ENCODE measurements at regions not wholly inside any gene's neighbourhood (a gene's known extent, or its start where the extent isn't known, plus 50 kb on each side); places are given as distances from the start of the nearest gene placed in this dataset.

- WGBS (ENCODE audit: missing lambda C conversion rate), result 51% methylated on average over 7 of the region's 7 CpGs
- ChIA-PET POLR2A (no interaction called here), CTCF (interaction anchor here (1.4 kb wide), 1 partner anchor 8 kb away, joined by 3 read pairs; no protein-coding TSS in a partner anchor)
- FAIRE-seq (no peak), ATAC-seq (no peak), DNase-seq (ENCODE audit: low read depth in 1 of 2, low spot score in 1 of 2) (no peak)
- H3K4me1 ChIP-seq, result no peaks in the 10 kb centered on the region
- no peak overlapping the region for H3K27ac ChIP-seq
- no peak overlapping the region for H3K4me2 ChIP-seq
- TF ChIP-seq KDM1A (IDR thresholded peaks at IDR 0.05; ENCODE audit: low read depth) (no peak), TFCP2L1 (CRISPR knock-in tag; IDR thresholded peaks at IDR 0.05) (no peak), EP300 (IDR thresholded peaks at IDR 0.05) (no peak), RAD21 (conservative IDR thresholded peaks at IDR 0.05 in 1 of 2, IDR thresholded peaks at IDR 0.05 in 1 of 2) (no peak), JUN (IDR thresholded peaks at IDR 0.05) (no peak), RNF2 (IDR thresholded peaks at IDR 0.05; ENCODE audit: borderline replicate concordance, low read depth) (no peak), RARB (CRISPR knock-in tag; IDR thresholded peaks at IDR 0.05) (no peak), RFX5 (IDR thresholded peaks at IDR 0.05) (no peak), JUNB (IDR thresholded peaks at IDR 0.05) (no peak), FOSL2 (IDR thresholded peaks at IDR 0.05) (no peak), FOSL2 (CRISPR knock-in tag; IDR thresholded peaks at IDR 0.05) (no peak), KDM5A (IDR thresholded peaks at IDR 0.05) (no peak), BHLHE40 (IDR thresholded peaks at IDR 0.05; ENCODE audit: low read depth, low read length) (no peak), MYC (IDR thresholded peaks at IDR 0.05; ENCODE audit: borderline replicate concordance, low read length) (no peak), SMC3 (IDR thresholded peaks at IDR 0.05) (no peak), HEYL (CRISPR knock-in tag; IDR thresholded peaks at IDR 0.05) (no peak), EHF (CRISPR knock-in tag; IDR thresholded peaks at IDR 0.05) (no peak)
- TF ChIP-seq, protein P1, sequence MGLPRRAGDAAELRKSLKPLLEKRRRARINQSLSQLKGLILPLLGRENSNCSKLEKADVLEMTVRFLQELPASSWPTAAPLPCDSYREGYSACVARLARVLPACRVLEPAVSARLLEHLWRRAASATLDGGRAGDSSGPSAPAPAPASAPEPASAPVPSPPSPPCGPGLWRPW (IDR thresholded peaks at IDR 0.05), result no peak
- TF ChIP-seq, protein P2, sequence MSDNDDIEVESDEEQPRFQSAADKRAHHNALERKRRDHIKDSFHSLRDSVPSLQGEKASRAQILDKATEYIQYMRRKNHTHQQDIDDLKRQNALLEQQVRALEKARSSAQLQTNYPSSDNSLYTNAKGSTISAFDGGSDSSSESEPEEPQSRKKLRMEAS (IDR thresholded peaks at IDR 0.05), result no peak
- TF ChIP-seq, protein P3, sequence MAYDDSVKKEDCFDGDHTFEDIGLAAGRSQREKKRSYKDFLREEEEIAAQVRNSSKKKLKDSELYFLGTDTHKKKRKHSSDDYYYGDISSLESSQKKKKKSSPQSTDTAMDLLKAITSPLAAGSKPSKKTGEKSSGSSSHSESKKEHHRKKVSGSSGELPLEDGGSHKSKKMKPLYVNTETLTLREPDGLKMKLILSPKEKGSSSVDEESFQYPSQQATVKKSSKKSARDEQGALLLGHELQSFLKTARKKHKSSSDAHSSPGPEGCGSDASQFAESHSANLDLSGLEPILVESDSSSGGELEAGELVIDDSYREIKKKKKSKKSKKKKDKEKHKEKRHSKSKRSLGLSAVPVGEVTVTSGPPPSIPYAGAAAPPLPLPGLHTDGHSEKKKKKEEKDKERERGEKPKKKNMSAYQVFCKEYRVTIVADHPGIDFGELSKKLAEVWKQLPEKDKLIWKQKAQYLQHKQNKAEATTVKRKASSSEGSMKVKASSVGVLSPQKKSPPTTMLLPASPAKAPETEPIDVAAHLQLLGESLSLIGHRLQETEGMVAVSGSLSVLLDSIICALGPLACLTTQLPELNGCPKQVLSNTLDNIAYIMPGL (CRISPR knock-in tag; IDR thresholded peaks at IDR 0.05; ENCODE audit: borderline replicate concordance), result no peak
- H3K4me3 ChIP-seq, result no peak overlapping the region
- H3K9me3 ChIP-seq, result no peaks in the 10 kb centered on the region
Measured at GRCh38 chr18:55869556-55870501, 281.8 kb upstream of the TCF4 start.

DNA sequence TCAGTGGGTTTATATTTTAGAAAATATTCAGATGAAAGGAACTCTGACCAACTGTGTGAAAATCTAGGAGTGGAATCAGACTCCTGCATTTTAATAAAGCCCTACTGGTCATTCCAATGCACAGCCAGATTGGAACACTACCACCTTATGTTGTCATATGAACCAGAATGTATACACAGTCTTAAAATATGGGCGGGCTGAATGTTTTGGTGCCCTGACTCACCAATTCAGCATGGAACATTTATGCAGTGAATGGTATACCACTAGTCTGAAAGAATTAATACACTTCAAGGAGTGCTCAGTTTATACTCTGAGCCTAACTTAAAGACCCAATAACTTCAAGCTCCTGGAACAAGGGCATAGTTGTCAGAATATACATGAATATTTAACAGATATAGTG, 280.9 kb upstream of the TCF4 start:
- POLR2A ChIA-PET, result no interaction called here
- WGBS (ENCODE audit: missing lambda C conversion rate), result 20% methylated on average over 1 of the region's 1 CpG
- no peak overlapping the region for H3K4me3 ChIP-seq
- no peaks in the 10 kb centered on the region for H3K9me3 ChIP-seq
- ATAC-seq (no peak), DNase-seq (ENCODE audit: low read depth in 1 of 2, low spot score in 1 of 2) (no peak), FAIRE-seq (no peak)
- CTCF ChIA-PET, result no interaction called here
- H3K4me2 ChIP-seq, result no peak overlapping the region
- no peak overlapping the region for H3K27ac ChIP-seq
- no peaks in the 10 kb centered on the region for H3K4me1 ChIP-seq
- no peak for TF ChIP-seq NR3C1 (IDR thresholded peaks at IDR 0.05)
- TF ChIP-seq CEBPB (IDR thresholded peaks at IDR 0.05), result no peak
- no peak for TF ChIP-seq RCOR1 (IDR thresholded peaks at IDR 0.05; ENCODE audit: low read depth, low read length)
- no peak for TF ChIP-seq SREBF2 (IDR thresholded peaks at IDR 0.05)
- TF ChIP-seq, protein P2 (IDR thresholded peaks at IDR 0.05), result no peak
- TF ChIP-seq TFCP2L1 (CRISPR knock-in tag; IDR thresholded peaks at IDR 0.05), result no peak
- no peak for TF ChIP-seq FOSL2 (IDR thresholded peaks at IDR 0.05)
- TF ChIP-seq FOSL2 (CRISPR knock-in tag; IDR thresholded peaks at IDR 0.05), result no peak
- TF ChIP-seq HDAC2 (IDR thresholded peaks at IDR 0.05), result no peak
- TF ChIP-seq HEYL (CRISPR knock-in tag; IDR thresholded peaks at IDR 0.05), result no peak
- TF ChIP-seq CBX8 (IDR thresholded peaks at IDR 0.05), result no peak
- no peak for TF ChIP-seq FOSB (CRISPR knock-in tag; IDR thresholded peaks at IDR 0.05)
- TF ChIP-seq, protein P3 (CRISPR knock-in tag; IDR thresholded peaks at IDR 0.05; ENCODE audit: borderline replicate concordance), result no peak
- TF ChIP-seq NFE2L2 (conservative IDR thresholded peaks at IDR 0.05; ENCODE audit: low read length), result no peak
- no peak for TF ChIP-seq GATA3 (IDR thresholded peaks at IDR 0.05; ENCODE audit: borderline replicate concordance)
- no peak for TF ChIP-seq RFX5 (IDR thresholded peaks at IDR 0.05)
- no peak for TF ChIP-seq HOXA7 (CRISPR knock-in tag; IDR thresholded peaks at IDR 0.05)
- TF ChIP-seq POLR2AphosphoS2 (conservative IDR thresholded peaks at IDR 0.05; ENCODE audit: low read length), result no peak
- TF ChIP-seq JUNB (IDR thresholded peaks at IDR 0.05), result no peak
